Muscle of leg (tissue), 3 donors: ENCODE measurements at regions not wholly inside any gene's neighbourhood (a gene's known extent, or its start where the extent isn't known, plus 50 kb on each side); places are given as distances from the start of the nearest gene placed in this dataset.

Source experiments
- DNase-seq: peaks from one replicate; pipeline ENCODE4 v3.0.0; 2013
- H3K27ac ChIP-seq: one replicate; pipeline ENCODE4 v1.5.1; 2013; ENCODE audit warnings: mild to moderate bottlenecking, low read length, control low read depth
- H3K27me3 ChIP-seq: one replicate; pipeline ENCODE4 v1.6.1; 2013; ENCODE audit warnings: low read length; ENCODE audit not compliant: control insufficient read depth, insufficient read depth
- H3K36me3 ChIP-seq: one replicate; pipeline ENCODE4 v1.6.1; 2013; ENCODE audit warnings: low read length; ENCODE audit not compliant: control insufficient read depth, insufficient read depth
- H3K4me1 ChIP-seq: one replicate; pipeline ENCODE4 v1.6.1; 2013; ENCODE audit warnings: low read length; ENCODE audit not compliant: control insufficient read depth, insufficient read depth
- H3K4me3 ChIP-seq: one replicate; pipeline ENCODE4 v1.5.1; 2013; ENCODE audit warnings: low read length, control low read depth
- H3K9me3 ChIP-seq: replicated peaks from 2 replicates; pipeline ENCODE4 v1.6.1; 2013; ENCODE audit warnings: low read depth, low read length; ENCODE audit not compliant: control insufficient read depth
- WGBS: methylation state at CpG from one replicate; pipeline ENCODE4 v1.1.5; 2013; ENCODE audit warnings: missing lambda C conversion rate; ENCODE audit not compliant: insufficient coverage; 5-methylcytosine and 5-hydroxymethylcytosine counted together

- Histone ChIP-seq H3K36me3 (no peaks in the 10 kb centered on the region), H3K27me3 (peaks cover 2% of the 10 kb centered on the region), H3K27ac (no peak overlapping the region), H3K9me3 (no peaks in the 10 kb centered on the region), H3K4me1 (peaks cover 39% of the 10 kb centered on the region), H3K4me3 (no peak overlapping the region)
- DNase-seq: no peak
- 100% methylated on average over 1 of the region's 8 CpGs for WGBS
These were observed 61.6 kb upstream of the SPRY4 start for GRCh38 chr5:142386137-142387023.

GRCh38 chr5:142385194-142385593 is 60.4 kb upstream of the SPRY4 start:
- Histone ChIP-seq H3K27me3 (peaks cover 2% of the 10 kb centered on the region), H3K9me3 (no peaks in the 10 kb centered on the region), H3K36me3 (no peaks in the 10 kb centered on the region), H3K27ac (no peak overlapping the region), H3K4me3 (no peak overlapping the region), H3K4me1 (peaks cover 29% of the 10 kb centered on the region)
- DNase-seq: no peak
- WGBS: no CpG with 5 or more reads among the region's 5 CpGs

- H3K4me3 ChIP-seq: no peak overlapping the region
- no peaks in the 10 kb centered on the region for H3K9me3 ChIP-seq
- H3K36me3 ChIP-seq: no peaks in the 10 kb centered on the region
- H3K27me3 ChIP-seq: no peaks in the 10 kb centered on the region
- H3K4me1 ChIP-seq: peaks cover 18% of the 10 kb centered on the region
- 64% methylated on average over 2 of the region's 3 CpGs for WGBS
- no peak for DNase-seq
- no peak overlapping the region for H3K27ac ChIP-seq
These were observed 59.2 kb upstream of the SPRY4 start for GRCh38 chr5:142384014-142384413.

GRCh38 chr5:142382186-142382585 is 57.4 kb upstream of the SPRY4 start:
- Histone ChIP-seq H3K27ac (peak overlapping the region; percentile 48), H3K36me3 (no peaks in the 10 kb centered on the region), H3K4me3 (no peak overlapping the region), H3K9me3 (no peaks in the 10 kb centered on the region), H3K27me3 (no peaks in the 10 kb centered on the region), H3K4me1 (peaks cover 16% of the 10 kb centered on the region)
- WGBS: no CpG with 5 or more reads among the region's 2 CpGs
- peak; percentile 66 for DNase-seq

GRCh38 chr5:142378737-142379634 is 54.2 kb upstream of the SPRY4 start:
- Histone ChIP-seq H3K27me3 (no peaks in the 10 kb centered on the region), H3K9me3 (no peaks in the 10 kb centered on the region), H3K27ac (no peak overlapping the region), H3K4me1 (peaks cover 13% of the 10 kb centered on the region), H3K36me3 (no peaks in the 10 kb centered on the region), H3K4me3 (no peak overlapping the region)
- no CpG with 5 or more reads among the region's 5 CpGs for WGBS
- DNase-seq: no peak

- no peak overlapping the region for H3K27ac ChIP-seq
- H3K4me3 ChIP-seq: no peak overlapping the region
- WGBS: no CpG with 5 or more reads among the region's 8 CpGs
- H3K4me1 ChIP-seq: peaks cover 6% of the 10 kb centered on the region
- no peaks in the 10 kb centered on the region for H3K27me3 ChIP-seq
- H3K36me3 ChIP-seq: no peaks in the 10 kb centered on the region
- DNase-seq: no peak
- H3K9me3 ChIP-seq: no peaks in the 10 kb centered on the region
These were observed 51.2 kb upstream of the SPRY4 start for GRCh38 chr5:142375944-142376411.
